ENCODE measurements at regions not wholly inside any gene's neighbourhood (a gene's known extent, or its start where the extent isn't known, plus 50 kb on each side); places are given as distances from the start of the nearest gene placed in this dataset.

GRCh38 chr2:139694327-139694726 lies 914.1 kb upstream of the NXPH2 start:
- Histone ChIP-seq H3K27me3 (ENCODE audit: insufficient read depth) (no peaks in the 10 kb centered on the region), H2AFZ (ENCODE audit: low read depth) (no peak overlapping the region), H3K4me3 (ENCODE audit: low read depth in 2 of 2, low read length in 1 of 2) (no peak overlapping the region), H3K9me3 (no peaks in the 10 kb centered on the region), H3K9ac (no peak overlapping the region), H3K4me1 (ENCODE audit: control insufficient read depth in 1 of 2, insufficient read depth in 2 of 2, low read depth in 1 of 2, low read length in 1 of 2) (no peaks in the 10 kb centered on the region), H3K9me2 (no peaks in the 10 kb centered on the region), H3K27ac (ENCODE audit: low read depth in 2 of 2, low read length in 1 of 2) (no peak overlapping the region), H3K36me3 (replicated peaks in 1 of 2; ENCODE audit: control insufficient read depth in 1 of 2, insufficient read depth in 2 of 2, low read length in 1 of 2) (no peaks in the 10 kb centered on the region), H4K20me1 (ENCODE audit: insufficient read depth) (no peaks in the 10 kb centered on the region), H3K79me2 (ENCODE audit: insufficient read depth) (no peaks in the 10 kb centered on the region), H3K4me2 (no peak overlapping the region), H3F3A (replicated peaks; ENCODE audit: insufficient read depth) (no peaks in the 10 kb centered on the region)
- no peak for DNase-seq
- TF ChIP-seq USF2 (IDR thresholded peaks at IDR 0.05; ENCODE audit: borderline replicate concordance, low read depth, low read length) (no peak), IRF3 (IDR thresholded peaks at IDR 0.05; ENCODE audit: low read depth, low read length) (no peak), GABPA (IDR thresholded peaks at IDR 0.05; ENCODE audit: low read depth) (no peak)
- 50% methylated on average over 1 of the region's 1 CpG for WGBS (ENCODE audit: low lambda C conversion rate)
- POLR2A ChIA-PET = no interaction called here
- CTCF ChIA-PET = no interaction called here

GRCh38 chr2:139686205-139686604 lies 906.0 kb upstream of the NXPH2 start:
- H4K20me1 ChIP-seq (ENCODE audit: insufficient read depth) = no peaks in the 10 kb centered on the region
- H3K9me2 ChIP-seq = no peaks in the 10 kb centered on the region
- POLR2A ChIA-PET = no interaction called here
- DNase-seq = no peak
- H3K9ac ChIP-seq = no peak overlapping the region
- H3K9me3 ChIP-seq = no peaks in the 10 kb centered on the region
- H3F3A ChIP-seq (replicated peaks; ENCODE audit: insufficient read depth) = no peaks in the 10 kb centered on the region
- WGBS (ENCODE audit: low lambda C conversion rate) = 41% methylated on average over 3 of the region's 3 CpGs
- H3K4me1 ChIP-seq (ENCODE audit: control insufficient read depth in 1 of 2, insufficient read depth in 2 of 2, low read depth in 1 of 2, low read length in 1 of 2) = no peaks in the 10 kb centered on the region
- no peaks in the 10 kb centered on the region for H3K36me3 ChIP-seq (replicated peaks in 1 of 2; ENCODE audit: control insufficient read depth in 1 of 2, insufficient read depth in 2 of 2, low read length in 1 of 2)
- H3K27me3 ChIP-seq (ENCODE audit: insufficient read depth) = no peaks in the 10 kb centered on the region
- no peak overlapping the region for H3K4me2 ChIP-seq
- H3K27ac ChIP-seq (ENCODE audit: low read depth in 2 of 2, low read length in 1 of 2) = no peak overlapping the region
- H3K4me3 ChIP-seq (ENCODE audit: low read depth in 2 of 2, low read length in 1 of 2) = no peak overlapping the region
- H2AFZ ChIP-seq (ENCODE audit: low read depth) = no peak overlapping the region
- H3K79me2 ChIP-seq (ENCODE audit: insufficient read depth) = no peaks in the 10 kb centered on the region
- CTCF ChIA-PET = interaction anchor here (0.6 to 1.5 kb wide), 2 partner anchors 17 to 654 kb away, joined by 3 read pairs; no protein-coding TSS in a partner anchor
- no peak for TF ChIP-seq EP300 (IDR thresholded peaks at IDR 0.05; ENCODE audit: borderline replicate concordance in 1 of 2, low read depth in 1 of 2, low read length in 1 of 2)
- TF ChIP-seq RXRA (IDR thresholded peaks at IDR 0.05; ENCODE audit: borderline replicate concordance, low read depth) = no peak
- TF ChIP-seq NFIC (IDR thresholded peaks at IDR 0.05; ENCODE audit: borderline replicate concordance) = no peak
- no peak for TF ChIP-seq TCF12 (IDR thresholded peaks at IDR 0.05)
- TF ChIP-seq CHD2 (IDR thresholded peaks at IDR 0.05; ENCODE audit: low read length, partially characterized antibody) = no peak
- no peak for TF ChIP-seq MEF2A (IDR thresholded peaks at IDR 0.05; ENCODE audit: borderline replicate concordance, low read depth)
- no peak for TF ChIP-seq GABPA (IDR thresholded peaks at IDR 0.05; ENCODE audit: low read depth)
- TF ChIP-seq SMC3 (IDR thresholded peaks at IDR 0.05; ENCODE audit: low read depth, low read length) = no peak
- TF ChIP-seq FOXM1 (IDR thresholded peaks at IDR 0.05; ENCODE audit: low read depth) = no peak
- no peak for TF ChIP-seq MXI1 (IDR thresholded peaks at IDR 0.05; ENCODE audit: low read depth, low read length)
- no peak for TF ChIP-seq SIN3A (IDR thresholded peaks at IDR 0.05; ENCODE audit: borderline replicate concordance, low read depth, low read length)
- TF ChIP-seq RFX5 (IDR thresholded peaks at IDR 0.05; ENCODE audit: low read length) = no peak
- no peak for TF ChIP-seq USF1 (IDR thresholded peaks at IDR 0.05; ENCODE audit: borderline replicate concordance, low read depth)
- TF ChIP-seq REST (IDR thresholded peaks at IDR 0.05; ENCODE audit: low read depth, low read length) = no peak
- no peak for TF ChIP-seq TEAD4 (IDR thresholded peaks at IDR 0.05; ENCODE audit: borderline replicate concordance, insufficient read depth)
- no peak for TF ChIP-seq ZBTB33 (IDR thresholded peaks at IDR 0.05; ENCODE audit: borderline replicate concordance, low read depth)
- TF ChIP-seq RCOR1 (IDR thresholded peaks at IDR 0.05; ENCODE audit: low read length) = no peak
- no peak for TF ChIP-seq NRF1 (IDR thresholded peaks at IDR 0.05; ENCODE audit: low read depth, low read length)

Measured in SK-N-SH (cell line).